Ovary (tissue), 3 donors: ENCODE measurements at regions not wholly inside any gene's neighbourhood (a gene's known extent, or its start where the extent isn't known, plus 50 kb on each side); places are given as distances from the start of the nearest gene placed in this dataset.
"Not testable (repeated sequence)": the region's sequence is repeated elsewhere in the genome, so short reads cannot be mapped to it uniquely, and the experiment has no call there.

Experiments
- EP300 ChIP-seq: sonication (generic); formaldehyde crosslinking; IDR thresholded peaks from one replicate; pipeline ENCODE4 v1.6.1; 2017; ENCODE audit warnings: antibody characterized with exemption
- TF ChIP-seq, protein P1 (sequence below), 3 donors: fragments of 450-650 bp in 2 of 3; fragments of 200-600 bp in 1 of 3; IDR thresholded peaks; one replicate each; pipeline versions ENCODE4 v1.5.1 to v1.8.0; 2016 to 2022; ENCODE audit warnings: antibody characterized with exemption in 3 of 3, mild to moderate bottlenecking in 1 of 3
- donor health status: DM: no; HTN: no; CAD: no.

DNA sequence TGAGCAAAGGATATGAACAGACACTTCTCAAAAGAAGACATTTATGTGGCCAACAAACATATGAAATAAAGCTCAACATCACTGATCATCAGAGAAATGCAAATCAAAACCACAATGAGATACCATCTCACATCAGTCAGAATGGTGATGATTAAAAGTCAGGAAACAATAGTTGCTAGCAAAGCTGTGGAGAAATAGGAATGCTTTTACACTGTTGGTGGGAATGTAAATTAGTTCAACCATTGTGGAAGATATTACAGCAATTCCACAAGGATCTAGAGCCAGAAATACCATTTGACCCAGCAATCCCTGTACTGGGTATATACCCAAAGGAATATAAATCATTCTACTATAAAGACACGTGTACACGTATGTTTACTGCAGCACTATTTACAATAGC is 284.2 kb downstream of the AHR start:
- TF ChIP-seq, protein P1, sequence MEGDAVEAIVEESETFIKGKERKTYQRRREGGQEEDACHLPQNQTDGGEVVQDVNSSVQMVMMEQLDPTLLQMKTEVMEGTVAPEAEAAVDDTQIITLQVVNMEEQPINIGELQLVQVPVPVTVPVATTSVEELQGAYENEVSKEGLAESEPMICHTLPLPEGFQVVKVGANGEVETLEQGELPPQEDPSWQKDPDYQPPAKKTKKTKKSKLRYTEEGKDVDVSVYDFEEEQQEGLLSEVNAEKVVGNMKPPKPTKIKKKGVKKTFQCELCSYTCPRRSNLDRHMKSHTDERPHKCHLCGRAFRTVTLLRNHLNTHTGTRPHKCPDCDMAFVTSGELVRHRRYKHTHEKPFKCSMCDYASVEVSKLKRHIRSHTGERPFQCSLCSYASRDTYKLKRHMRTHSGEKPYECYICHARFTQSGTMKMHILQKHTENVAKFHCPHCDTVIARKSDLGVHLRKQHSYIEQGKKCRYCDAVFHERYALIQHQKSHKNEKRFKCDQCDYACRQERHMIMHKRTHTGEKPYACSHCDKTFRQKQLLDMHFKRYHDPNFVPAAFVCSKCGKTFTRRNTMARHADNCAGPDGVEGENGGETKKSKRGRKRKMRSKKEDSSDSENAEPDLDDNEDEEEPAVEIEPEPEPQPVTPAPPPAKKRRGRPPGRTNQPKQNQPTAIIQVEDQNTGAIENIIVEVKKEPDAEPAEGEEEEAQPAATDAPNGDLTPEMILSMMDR (IDR thresholded peaks at IDR 0.05): not testable (repeated sequence)
- not testable (repeated sequence) for TF ChIP-seq EP300
